Mammary epithelial cell (primary cell): ENCODE measurements at regions not wholly inside any gene's neighbourhood (a gene's known extent, or its start where the extent isn't known, plus 50 kb on each side); places are given as distances from the start of the nearest gene placed in this dataset.

Source experiments
- CTCF ChIP-seq, 2 donors: IDR thresholded peaks in 1 of 2; conservative IDR thresholded peaks in 1 of 2; 2 replicates each; pipeline ENCODE4 v1.5.1; 2011 to 2012; ENCODE audit warnings: inconsistent platforms in 2 of 2, low read length in 2 of 2, mild to moderate bottlenecking in 2 of 2, control low read depth in 1 of 2, low read depth in 1 of 2; ENCODE audit not compliant: insufficient read depth in 1 of 2; ENCODE audit errors: extremely low read depth in 1 of 2
- EZH2 ChIP-seq: IDR thresholded peaks from 2 replicates; pipeline ENCODE4 v1.6.1; 2012; ENCODE audit warnings: low read length, inconsistent platforms, borderline replicate concordance

- TF ChIP-seq CTCF (conservative IDR thresholded peaks at IDR 0.05 in 1 of 2, IDR thresholded peaks at IDR 0.05 in 1 of 2; ENCODE audit: extremely low read depth in 1 of 2, insufficient read depth in 1 of 2, low read depth in 1 of 2, low read length in 2 of 2) (no peak), EZH2 (no peak)
Observed at GRCh38 chr3:72017935-72018334, 233.0 kb upstream of the PROK2 start.
